ENCODE measurements at regions not wholly inside any gene's neighbourhood (a gene's known extent, or its start where the extent isn't known, plus 50 kb on each side); places are given as distances from the start of the nearest gene placed in this dataset.

- no peak for FAIRE-seq
- H3K27ac Mint-ChIP-seq (ENCODE audit: unreplicated experiment): no peak overlapping the region
- no peak overlapping the region for H2AFZ ChIP-seq (ENCODE audit: low read depth, low read length)
Measured at GRCh38 chr3:144912968-144913367, 941.3 kb downstream of the DIPK2A start.

DNA sequence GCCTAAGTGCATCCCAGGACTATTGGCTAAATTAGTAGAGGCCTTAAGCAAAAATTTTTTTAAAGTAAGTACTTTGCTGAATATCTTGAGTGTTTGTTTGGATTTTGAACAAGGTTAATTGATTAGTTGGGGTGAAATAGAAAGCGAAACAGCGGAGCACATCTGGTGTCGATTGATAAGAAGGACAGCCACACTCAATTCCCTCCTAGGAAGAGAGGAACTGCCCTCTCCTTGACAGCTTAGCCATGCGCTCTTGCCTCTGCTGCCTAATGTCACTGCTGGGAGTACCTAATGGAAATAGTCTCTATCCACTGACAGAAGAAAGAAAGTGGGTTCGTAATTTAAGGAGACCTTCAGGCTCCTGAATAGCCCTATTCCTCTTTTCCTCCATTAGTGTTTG, 943.6 kb downstream of the DIPK2A start:
- Mint-ChIP-seq H3K4me1 (ENCODE audit: low read depth, unreplicated experiment) (no peaks in the 10 kb centered on the region), H3K27me3 (ENCODE audit: low read depth, unreplicated experiment) (no peaks in the 10 kb centered on the region), H3K27ac (ENCODE audit: unreplicated experiment) (no peak overlapping the region), H3K4me3 (ENCODE audit: unreplicated experiment) (no peak overlapping the region), H3K9me3 (ENCODE audit: unreplicated experiment) (peaks cover 2% of the 10 kb centered on the region), H3K36me3 (ENCODE audit: low read depth, unreplicated experiment) (no peaks in the 10 kb centered on the region)
- no peak for DNase-seq (ENCODE audit: low read depth)
- Histone ChIP-seq H4K20me1 (ENCODE audit: insufficient read depth, low read length) (no peaks in the 10 kb centered on the region), H3K36me3 (ENCODE audit: insufficient read depth, low read length) (no peaks in the 10 kb centered on the region), H3K27ac (ENCODE audit: low read depth, low read length) (no peak overlapping the region), H3K4me1 (ENCODE audit: insufficient read depth, low read length) (no peaks in the 10 kb centered on the region), H2AFZ (ENCODE audit: low read depth, low read length) (no peak overlapping the region), H3K9me3 (ENCODE audit: insufficient read depth, low read depth, low read length) (no peaks in the 10 kb centered on the region), H3K27me3 (ENCODE audit: insufficient read depth, low read length) (no peaks in the 10 kb centered on the region), H3K9ac (ENCODE audit: low read length) (no peak overlapping the region), H3K4me3 (ENCODE audit: insufficient read depth, low read depth, low read length) (no peak overlapping the region), H3K79me2 (ENCODE audit: insufficient read depth, low read length) (no peaks in the 10 kb centered on the region), H3K4me2 (ENCODE audit: low read length) (no peak overlapping the region)
- FAIRE-seq: no peak
- TF ChIP-seq CTCF (IDR thresholded peaks at IDR 0.05; ENCODE audit: insufficient read depth, low read depth, low read length) (no peak), EZH2 (IDR thresholded peaks at IDR 0.05; ENCODE audit: insufficient read depth, low read length) (no peak)

More at GRCh38 chr3:144912968-144913367, 941.3 kb downstream of the DIPK2A start:
- H3K27me3 ChIP-seq (ENCODE audit: insufficient read depth, low read length): no peaks in the 10 kb centered on the region
- no peaks in the 10 kb centered on the region for H3K9me3 ChIP-seq (ENCODE audit: insufficient read depth, low read depth, low read length)
- no peak overlapping the region for H3K4me3 Mint-ChIP-seq (ENCODE audit: unreplicated experiment)
- no peaks in the 10 kb centered on the region for H3K79me2 ChIP-seq (ENCODE audit: insufficient read depth, low read length)
- peaks cover 2% of the 10 kb centered on the region for H3K4me1 Mint-ChIP-seq (ENCODE audit: low read depth, unreplicated experiment)
- TF ChIP-seq EZH2 (IDR thresholded peaks at IDR 0.05; ENCODE audit: insufficient read depth, low read length) (no peak), CTCF (IDR thresholded peaks at IDR 0.05; ENCODE audit: insufficient read depth, low read depth, low read length) (no peak)
- H3K36me3 Mint-ChIP-seq (ENCODE audit: low read depth, unreplicated experiment): no peaks in the 10 kb centered on the region
- H3K27ac ChIP-seq (ENCODE audit: low read depth, low read length): no peak overlapping the region
- peaks cover 2% of the 10 kb centered on the region for H3K9me3 Mint-ChIP-seq (ENCODE audit: unreplicated experiment)
- no peaks in the 10 kb centered on the region for H3K27me3 Mint-ChIP-seq (ENCODE audit: low read depth, unreplicated experiment)
- H3K9ac ChIP-seq (ENCODE audit: low read length): no peak overlapping the region
- no peaks in the 10 kb centered on the region for H3K4me1 ChIP-seq (ENCODE audit: insufficient read depth, low read length)
- no peak overlapping the region for H3K4me3 ChIP-seq (ENCODE audit: insufficient read depth, low read depth, low read length)
- DNase-seq (ENCODE audit: low read depth): no peak
- no peak overlapping the region for H3K4me2 ChIP-seq (ENCODE audit: low read length)
- no peaks in the 10 kb centered on the region for H3K36me3 ChIP-seq (ENCODE audit: insufficient read depth, low read length)
- H4K20me1 ChIP-seq (ENCODE audit: insufficient read depth, low read length): no peaks in the 10 kb centered on the region

DNA sequence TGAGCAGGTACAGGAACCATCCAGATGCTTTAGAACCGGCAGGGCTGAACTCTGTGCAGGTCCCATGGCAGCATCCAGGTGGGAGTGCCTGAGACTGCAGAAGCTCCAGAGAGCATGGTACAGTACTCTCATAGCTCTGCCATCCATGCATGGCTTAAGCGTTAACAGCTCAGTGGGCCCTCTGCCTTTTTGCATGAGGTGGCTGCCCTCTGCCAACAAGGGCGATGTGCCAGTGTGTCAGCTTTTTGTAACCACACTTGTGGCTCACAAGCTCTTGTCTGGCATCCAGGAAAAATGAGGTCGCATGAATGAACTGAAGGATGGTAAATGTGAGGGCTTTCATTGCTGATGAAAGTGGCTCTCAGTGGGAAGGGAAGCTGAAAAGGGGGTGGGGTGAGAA, 950.1 kb downstream of the DIPK2A start:
- TF ChIP-seq CTCF (IDR thresholded peaks at IDR 0.05; ENCODE audit: insufficient read depth, low read depth, low read length): no peak
- no peak for TF ChIP-seq EZH2 (IDR thresholded peaks at IDR 0.05; ENCODE audit: insufficient read depth, low read length)

More for the DNA sequence above, 950.1 kb downstream of the DIPK2A start:
- Mint-ChIP-seq H3K27ac (ENCODE audit: unreplicated experiment) (no peak overlapping the region), H3K9me3 (ENCODE audit: unreplicated experiment) (no peaks in the 10 kb centered on the region), H3K27me3 (ENCODE audit: low read depth, unreplicated experiment) (no peaks in the 10 kb centered on the region), H3K4me3 (ENCODE audit: unreplicated experiment) (no peak overlapping the region), H3K36me3 (ENCODE audit: low read depth, unreplicated experiment) (no peaks in the 10 kb centered on the region), H3K4me1 (ENCODE audit: low read depth, unreplicated experiment) (no peaks in the 10 kb centered on the region)
- no peak for FAIRE-seq
- Histone ChIP-seq H2AFZ (ENCODE audit: low read depth, low read length) (no peak overlapping the region), H3K4me2 (ENCODE audit: low read length) (no peak overlapping the region), H3K4me1 (ENCODE audit: insufficient read depth, low read length) (no peaks in the 10 kb centered on the region), H3K4me3 (ENCODE audit: insufficient read depth, low read depth, low read length) (no peak overlapping the region), H3K9ac (ENCODE audit: low read length) (no peak overlapping the region), H3K27ac (ENCODE audit: low read depth, low read length) (no peak overlapping the region), H3K9me3 (ENCODE audit: insufficient read depth, low read depth, low read length) (no peaks in the 10 kb centered on the region), H3K79me2 (ENCODE audit: insufficient read depth, low read length) (no peaks in the 10 kb centered on the region), H3K36me3 (ENCODE audit: insufficient read depth, low read length) (no peaks in the 10 kb centered on the region), H4K20me1 (ENCODE audit: insufficient read depth, low read length) (no peaks in the 10 kb centered on the region), H3K27me3 (ENCODE audit: insufficient read depth, low read length) (no peaks in the 10 kb centered on the region)
- DNase-seq (ENCODE audit: low read depth): no peak

Measured in astrocyte (in vitro differentiated cells and primary cell).